HG03175 (cell line): ENCODE measurements at regions not wholly inside any gene's neighbourhood (a gene's known extent, or its start where the extent isn't known, plus 50 kb on each side); places are given as distances from the start of the nearest gene placed in this dataset.

Experiments
- ATAC-seq: cut with Tn5 transposase; IDR thresholded peaks from one replicate; pipeline ENCODE4 v1.9.1; 2021; ENCODE audit warnings: mild to moderate bottlenecking, moderate library complexity; ENCODE audit not compliant: unreplicated experiment

GRCh38 chr22:48708558-48709245 lies 1119.0 kb downstream of the BRD1 start:
- no peak for ATAC-seq

- ATAC-seq, result no peak
These were observed 1119.7 kb downstream of the BRD1 start for GRCh38 chr22:48707763-48708557.

- ATAC-seq, result no peak
These were observed 1120.5 kb downstream of the BRD1 start for GRCh38 chr22:48706934-48707762.

- no peak for ATAC-seq
These were observed 1121.6 kb downstream of the BRD1 start for GRCh38 chr22:48705917-48706605.

GRCh38 chr22:48705159-48705916 lies 1122.3 kb downstream of the BRD1 start:
- ATAC-seq, result no peak

- no peak for ATAC-seq
These were observed 1123.3 kb downstream of the BRD1 start for GRCh38 chr22:48704335-48704734.

- ATAC-seq, result no peak
These were observed 1124.3 kb downstream of the BRD1 start for GRCh38 chr22:48703265-48703941.

GRCh38 chr22:48702573-48703264 lies 1125.0 kb downstream of the BRD1 start:
- no peak for ATAC-seq

GRCh38 chr22:48701296-48702030 lies 1126.2 kb downstream of the BRD1 start:
- ATAC-seq, result no peak

GRCh38 chr22:48700566-48701295 lies 1126.9 kb downstream of the BRD1 start:
- no peak for ATAC-seq

- ATAC-seq, result no peak
These were observed 1127.5 kb downstream of the BRD1 start for GRCh38 chr22:48700180-48700565.

GRCh38 chr22:48699511-48699910 lies 1128.2 kb downstream of the BRD1 start:
- ATAC-seq, result no peak

- no peak for ATAC-seq
These were observed 1129.1 kb downstream of the BRD1 start for GRCh38 chr22:48698618-48699017.

GRCh38 chr22:48697694-48698276 lies 1129.9 kb downstream of the BRD1 start:
- no peak for ATAC-seq

- ATAC-seq, result no peak
These were observed 1130.5 kb downstream of the BRD1 start for GRCh38 chr22:48697223-48697622.

- no peak for ATAC-seq
These were observed 1131.3 kb downstream of the BRD1 start for GRCh38 chr22:48696371-48696770.

- no peak for ATAC-seq
These were observed 1131.9 kb downstream of the BRD1 start for GRCh38 chr22:48695731-48696305.
